ENCODE measurements at regions not wholly inside any gene's neighbourhood (a gene's known extent, or its start where the extent isn't known, plus 50 kb on each side); places are given as distances from the start of the nearest gene placed in this dataset.
A peak's percentile ranks its signal among the peaks of the same experiment; 100 is the strongest.
"Not testable (repeated sequence)": the region's sequence is repeated elsewhere in the genome, so short reads cannot be mapped to it uniquely, and the experiment has no call there.

GRCh38 chr6:105560611-105561066, 157.8 kb upstream of the PREP start:
- DNase-seq, result no peak

GRCh38 chr6:105557291-105557690, 154.4 kb upstream of the PREP start:
- DNase-seq, result no peak

- DNase-seq, result no peak
These were observed 150.3 kb upstream of the PREP start for GRCh38 chr6:105553171-105553570.

GRCh38 chr6:105550955-105551620, 148.2 kb upstream of the PREP start:
- no peak for DNase-seq

- DNase-seq, result no peak
These were observed 143.9 kb upstream of the PREP start for GRCh38 chr6:105546754-105547153.

GRCh38 chr6:105545947-105546731, 143.3 kb upstream of the PREP start:
- DNase-seq, result no peak

- no peak for DNase-seq
These were observed 142.5 kb upstream of the PREP start for GRCh38 chr6:105545228-105545920.

GRCh38 chr6:105539911-105540310, 137.0 kb upstream of the PREP start:
- no peak for DNase-seq

- no peak for DNase-seq
These were observed 135.2 kb upstream of the PREP start for GRCh38 chr6:105537981-105538578.

GRCh38 chr6:105536961-105537360, 134.1 kb upstream of the PREP start:
- DNase-seq, result peak in 1 of 2 experiments; percentile 54

- DNase-seq, result peak in 1 of 2 experiments; percentile 5
These were observed 130.4 kb upstream of the PREP start for GRCh38 chr6:105533301-105533700.

- DNase-seq, result no peak
These were observed 123.5 kb upstream of the PREP start for GRCh38 chr6:105526225-105526872.

GRCh38 chr6:105522626-105523322, 119.9 kb upstream of the PREP start:
- DNase-seq, result no peak

- DNase-seq, result no peak
These were observed 117.1 kb upstream of the PREP start for GRCh38 chr6:105519954-105520353.

- not testable (repeated sequence) for DNase-seq
These were observed 116.1 kb upstream of the PREP start for GRCh38 chr6:105518993-105519392.

GRCh38 chr6:105515054-105515453, 112.2 kb upstream of the PREP start:
- DNase-seq, result no peak

GRCh38 chr6:105514306-105514705, 111.4 kb upstream of the PREP start:
- DNase-seq, result no peak

- DNase-seq, result no peak
These were observed 108.8 kb upstream of the PREP start for GRCh38 chr6:105511639-105512038.

GRCh38 chr6:105510746-105511145, 107.9 kb upstream of the PREP start:
- no peak for DNase-seq

GRCh38 chr6:105509506-105510331, 106.8 kb upstream of the PREP start:
- peak; percentile 19 to 61 for DNase-seq

- DNase-seq, result no peak
These were observed 104.9 kb upstream of the PREP start for GRCh38 chr6:105507811-105508210.

Measured in NCI-H524 (cell line).